NCI-H2107 treated with DMSO at 0.1 percent for 48 hours (cell line): ENCODE measurements at regions not wholly inside any gene's neighbourhood (a gene's known extent, or its start where the extent isn't known, plus 50 kb on each side); places are given as distances from the start of the nearest gene placed in this dataset.
"Not testable (repeated sequence)": the region's sequence is repeated elsewhere in the genome, so short reads cannot be mapped to it uniquely, and the experiment has no call there.

ENCODE experiments used
- DNase-seq: peaks from one replicate; lab custom pipeline; 2025; ENCODE audit not compliant: unreplicated experiment; lab: John Stamatoyannopoulos, UW

GRCh38 chr2:195538937-195539336 is 118.1 kb upstream of the SLC39A10 start:
- DNase-seq = no peak

GRCh38 chr2:195537811-195538210 is 119.2 kb upstream of the SLC39A10 start:
- DNase-seq = no peak

GRCh38 chr2:195536906-195537305 is 120.1 kb upstream of the SLC39A10 start:
- DNase-seq = no peak

GRCh38 chr2:195535911-195536522 is 121.0 kb upstream of the SLC39A10 start:
- no peak for DNase-seq

- no peak for DNase-seq
Measured at GRCh38 chr2:195534971-195535370, 122.1 kb upstream of the SLC39A10 start.

GRCh38 chr2:195533771-195534642 is 123.0 kb upstream of the SLC39A10 start:
- DNase-seq = no peak

GRCh38 chr2:195532628-195533271 is 124.3 kb upstream of the SLC39A10 start:
- no peak for DNase-seq

GRCh38 chr2:195532255-195532627 is 124.8 kb upstream of the SLC39A10 start:
- DNase-seq = no peak

GRCh38 chr2:195531754-195532153 is 125.3 kb upstream of the SLC39A10 start:
- no peak for DNase-seq

GRCh38 chr2:195523242-195523641 is 133.8 kb upstream of the SLC39A10 start:
- DNase-seq = not testable (repeated sequence)

GRCh38 chr2:195521589-195521988 is 135.4 kb upstream of the SLC39A10 start:
- DNase-seq = no peak

GRCh38 chr2:195520671-195521155 is 136.3 kb upstream of the SLC39A10 start:
- no peak for DNase-seq

- DNase-seq = no peak
Measured at GRCh38 chr2:195515551-195515950, 141.5 kb upstream of the SLC39A10 start.

- DNase-seq = no peak
Measured at GRCh38 chr2:195514365-195514764, 142.7 kb upstream of the SLC39A10 start.

GRCh38 chr2:195513119-195513518 is 143.9 kb upstream of the SLC39A10 start:
- DNase-seq = no peak

- DNase-seq = no peak
Measured at GRCh38 chr2:195509551-195509950, 147.5 kb upstream of the SLC39A10 start.

- no peak for DNase-seq
Measured at GRCh38 chr2:195508139-195508455, 148.9 kb upstream of the SLC39A10 start.

- DNase-seq = no peak
Measured at GRCh38 chr2:195507447-195508138, 149.4 kb upstream of the SLC39A10 start.

- no peak for DNase-seq
Measured at GRCh38 chr2:195505701-195506100, 151.3 kb upstream of the SLC39A10 start.

GRCh38 chr2:195503208-195503607 is 153.8 kb upstream of the SLC39A10 start:
- no peak for DNase-seq

GRCh38 chr2:195501746-195502145 is 155.3 kb upstream of the SLC39A10 start:
- no peak for DNase-seq
